Mammary epithelial cell (primary cell): ENCODE measurements at regions not wholly inside any gene's neighbourhood (a gene's known extent, or its start where the extent isn't known, plus 50 kb on each side); places are given as distances from the start of the nearest gene placed in this dataset.

Experiments
- CTCF ChIP-seq, 2 donors: IDR thresholded peaks in 1 of 2; conservative IDR thresholded peaks in 1 of 2; 2 replicates each; pipeline ENCODE4 v1.5.1; 2011 to 2012; ENCODE audit warnings: inconsistent platforms in 2 of 2, low read length in 2 of 2, mild to moderate bottlenecking in 2 of 2, control low read depth in 1 of 2, low read depth in 1 of 2; ENCODE audit not compliant: insufficient read depth in 1 of 2; ENCODE audit errors: extremely low read depth in 1 of 2
- EZH2 ChIP-seq: IDR thresholded peaks from 2 replicates; pipeline ENCODE4 v1.6.1; 2012; ENCODE audit warnings: low read length, inconsistent platforms, borderline replicate concordance

- TF ChIP-seq CTCF (conservative IDR thresholded peaks at IDR 0.05 in 1 of 2, IDR thresholded peaks at IDR 0.05 in 1 of 2; ENCODE audit: extremely low read depth in 1 of 2, insufficient read depth in 1 of 2, low read depth in 1 of 2, low read length in 2 of 2) (no peak), EZH2 (no peak)
Measured at GRCh38 chr1:168924976-168925375, 181.5 kb upstream of the ATP1B1 start.
